Retinal pigment epithelial cell (primary cell): ENCODE measurements at regions not wholly inside any gene's neighbourhood (a gene's known extent, or its start where the extent isn't known, plus 50 kb on each side); places are given as distances from the start of the nearest gene placed in this dataset.

Experiments
- DNase-seq: peaks from one replicate; pipeline ENCODE4 v3.0.0-alpha.2; 2010; ENCODE audit warnings: low read depth
- H3K4me3 ChIP-seq: 2 replicates; pipeline ENCODE4 v1.5.1; 2011; ENCODE audit warnings: mild to moderate bottlenecking, low read length, control low read depth, moderate library complexity
- TF ChIP-seq, protein P1 (sequence below): conservative IDR thresholded peaks from 2 replicates; pipeline ENCODE4 v1.5.1; 2011; ENCODE audit warnings: low read depth, low read length, control low read depth, inconsistent platforms

DNA sequence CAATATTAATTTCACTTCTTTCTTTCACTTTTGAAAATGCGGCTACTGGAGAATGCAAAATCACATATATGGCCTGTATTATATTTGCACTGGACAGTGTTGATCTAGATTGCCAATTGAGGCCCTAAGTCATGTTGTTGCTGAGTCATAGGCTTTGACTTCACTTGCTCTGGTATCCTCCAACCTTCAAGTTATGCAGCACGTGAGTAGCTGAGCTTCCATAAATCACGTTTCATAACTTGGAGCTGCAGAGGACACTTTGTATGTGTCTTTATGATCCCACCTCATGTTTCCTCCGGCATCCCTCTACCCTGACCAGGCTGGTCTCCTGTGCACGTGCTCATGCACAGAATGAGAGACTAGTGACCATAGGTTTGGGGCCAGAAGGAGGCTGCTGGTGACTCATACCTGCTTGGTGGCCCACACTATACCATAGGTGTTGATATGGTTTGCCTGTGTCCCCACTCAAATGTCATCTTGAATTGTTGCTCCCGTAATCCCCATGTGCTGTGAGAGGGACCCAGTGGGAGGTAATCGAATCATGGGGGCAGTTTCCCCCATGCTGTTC lies 103.0 kb upstream of the TSPAN2 start:
- TF ChIP-seq, protein P1, sequence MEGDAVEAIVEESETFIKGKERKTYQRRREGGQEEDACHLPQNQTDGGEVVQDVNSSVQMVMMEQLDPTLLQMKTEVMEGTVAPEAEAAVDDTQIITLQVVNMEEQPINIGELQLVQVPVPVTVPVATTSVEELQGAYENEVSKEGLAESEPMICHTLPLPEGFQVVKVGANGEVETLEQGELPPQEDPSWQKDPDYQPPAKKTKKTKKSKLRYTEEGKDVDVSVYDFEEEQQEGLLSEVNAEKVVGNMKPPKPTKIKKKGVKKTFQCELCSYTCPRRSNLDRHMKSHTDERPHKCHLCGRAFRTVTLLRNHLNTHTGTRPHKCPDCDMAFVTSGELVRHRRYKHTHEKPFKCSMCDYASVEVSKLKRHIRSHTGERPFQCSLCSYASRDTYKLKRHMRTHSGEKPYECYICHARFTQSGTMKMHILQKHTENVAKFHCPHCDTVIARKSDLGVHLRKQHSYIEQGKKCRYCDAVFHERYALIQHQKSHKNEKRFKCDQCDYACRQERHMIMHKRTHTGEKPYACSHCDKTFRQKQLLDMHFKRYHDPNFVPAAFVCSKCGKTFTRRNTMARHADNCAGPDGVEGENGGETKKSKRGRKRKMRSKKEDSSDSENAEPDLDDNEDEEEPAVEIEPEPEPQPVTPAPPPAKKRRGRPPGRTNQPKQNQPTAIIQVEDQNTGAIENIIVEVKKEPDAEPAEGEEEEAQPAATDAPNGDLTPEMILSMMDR = no peak
- DNase-seq = no peak
- no peak overlapping the region for H3K4me3 ChIP-seq

DNA sequence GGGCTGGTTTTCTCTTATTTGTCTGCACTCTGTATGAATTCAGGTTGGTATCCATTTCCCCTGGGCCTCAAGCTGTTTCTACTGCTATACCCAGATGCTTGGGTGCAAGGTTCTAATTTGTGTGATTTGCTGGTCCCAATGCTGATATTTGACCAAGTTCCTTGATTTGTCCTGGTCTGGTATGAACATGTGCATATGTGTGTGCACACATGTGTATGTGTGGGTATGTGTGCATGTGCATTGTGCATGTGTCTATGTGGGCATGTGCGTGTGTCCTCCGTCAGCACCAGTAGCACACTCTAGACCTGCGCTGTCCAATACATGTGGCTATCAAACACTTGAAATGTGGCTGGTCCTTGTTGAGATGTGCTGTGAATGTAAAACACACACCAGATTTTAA lies 102.4 kb upstream of the TSPAN2 start:
- TF ChIP-seq, protein P1 = no peak
- H3K4me3 ChIP-seq = no peak overlapping the region
- no peak for DNase-seq

DNA sequence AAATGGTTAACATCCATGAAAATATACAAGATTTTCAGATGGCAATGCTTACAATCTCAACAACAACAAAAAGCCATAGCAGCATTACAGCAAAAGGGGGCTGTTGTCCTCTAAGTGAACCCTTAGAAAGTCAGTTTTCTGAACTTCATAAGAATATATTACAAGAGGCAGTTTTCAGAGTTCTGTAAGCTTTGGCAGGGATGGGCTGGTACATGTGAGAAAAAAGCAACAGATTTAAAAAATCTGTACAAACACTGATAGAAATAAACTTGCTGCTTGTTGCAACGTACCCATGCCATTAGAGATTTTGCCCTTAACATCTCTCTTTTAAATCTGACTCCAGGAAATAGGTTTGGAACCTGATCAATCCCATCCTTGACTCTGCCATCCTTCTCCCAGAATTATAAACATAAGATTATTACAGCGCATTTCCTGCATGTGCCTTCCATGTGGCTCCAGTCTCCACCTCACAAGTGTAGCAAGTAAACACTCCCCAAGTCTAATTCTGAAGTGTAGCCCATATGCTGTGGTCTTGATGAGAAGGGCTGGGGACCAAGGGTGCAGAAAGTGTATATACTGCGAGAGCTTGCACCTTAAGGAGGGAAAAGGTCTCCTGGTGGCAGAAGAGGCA lies 101.4 kb upstream of the TSPAN2 start:
- TF ChIP-seq, protein P1 = no peak
- no peak for DNase-seq
- H3K4me3 ChIP-seq = no peak overlapping the region

DNA sequence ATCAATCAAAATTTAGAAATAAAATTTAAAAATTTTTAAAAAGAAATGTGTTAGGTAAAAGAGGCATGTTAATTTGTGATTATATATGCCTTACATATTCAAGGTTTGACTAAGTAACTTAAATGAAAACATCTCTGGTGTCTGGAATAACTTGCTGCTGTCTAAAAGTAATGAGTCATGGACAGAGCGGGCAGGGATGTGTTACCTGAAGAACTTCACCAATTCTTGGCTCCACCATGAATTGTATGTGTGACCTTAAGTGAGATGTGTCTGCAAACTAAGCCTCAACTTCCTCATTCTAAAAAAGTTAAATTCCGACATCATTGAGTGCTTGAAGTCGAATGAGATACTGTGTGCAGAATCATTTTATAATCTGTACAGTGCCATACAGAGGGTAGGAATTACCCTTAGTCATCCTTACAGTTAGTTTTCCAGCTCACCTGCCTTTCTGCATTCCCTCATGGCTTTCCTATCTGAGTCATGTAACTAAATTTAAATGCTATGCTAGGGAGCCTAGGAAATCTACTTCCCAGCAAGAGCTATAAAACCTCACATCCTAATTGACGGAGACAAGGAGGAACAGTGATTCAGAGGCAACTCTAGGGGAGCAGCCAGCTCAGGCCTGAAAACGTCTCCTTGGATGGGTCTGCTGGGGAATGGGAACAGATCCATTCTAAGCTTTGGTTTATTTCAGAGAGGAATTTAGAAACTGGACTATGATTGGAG lies 100.7 kb upstream of the TSPAN2 start:
- H3K4me3 ChIP-seq = no peak overlapping the region
- peak; percentile 87 for DNase-seq
- TF ChIP-seq, protein P1 = no peak

DNA sequence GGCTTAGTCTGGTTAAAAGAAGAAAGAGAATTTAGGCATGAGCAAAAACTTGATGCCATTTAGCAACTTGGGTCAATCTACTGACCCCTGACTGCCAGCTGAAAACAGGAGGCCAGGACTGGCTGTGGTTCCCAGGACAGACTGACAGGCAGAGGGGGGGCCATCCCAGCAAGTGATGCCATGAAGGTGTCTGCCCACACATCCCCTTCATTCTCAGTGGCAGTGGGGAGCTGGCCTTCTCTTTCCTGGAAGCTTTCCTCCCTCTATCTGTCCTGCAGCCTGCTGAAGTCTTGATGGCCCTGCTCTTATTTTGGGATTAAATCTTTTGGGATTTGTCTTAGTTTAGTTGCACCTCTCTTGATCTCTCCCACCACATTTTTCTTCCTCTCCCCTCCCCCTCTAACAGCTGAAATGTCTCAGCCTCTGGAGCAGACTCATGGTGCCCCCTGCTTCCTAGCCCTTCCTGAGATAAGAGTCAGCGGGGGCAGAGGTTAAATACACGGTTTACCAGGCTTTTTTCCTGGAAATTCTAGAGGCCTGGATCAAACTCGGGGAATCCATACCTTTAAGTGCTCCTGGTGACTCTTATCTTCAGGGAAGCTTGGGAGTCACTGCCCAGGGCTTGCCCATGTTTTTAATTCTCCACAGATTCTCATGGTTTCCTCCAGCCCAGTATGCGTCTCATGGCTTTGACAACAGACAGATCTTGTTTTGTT lies 99.5 kb upstream of the TSPAN2 start:
- no peak for DNase-seq
- H3K4me3 ChIP-seq = no peak overlapping the region
- TF ChIP-seq, protein P1 = no peak

DNA sequence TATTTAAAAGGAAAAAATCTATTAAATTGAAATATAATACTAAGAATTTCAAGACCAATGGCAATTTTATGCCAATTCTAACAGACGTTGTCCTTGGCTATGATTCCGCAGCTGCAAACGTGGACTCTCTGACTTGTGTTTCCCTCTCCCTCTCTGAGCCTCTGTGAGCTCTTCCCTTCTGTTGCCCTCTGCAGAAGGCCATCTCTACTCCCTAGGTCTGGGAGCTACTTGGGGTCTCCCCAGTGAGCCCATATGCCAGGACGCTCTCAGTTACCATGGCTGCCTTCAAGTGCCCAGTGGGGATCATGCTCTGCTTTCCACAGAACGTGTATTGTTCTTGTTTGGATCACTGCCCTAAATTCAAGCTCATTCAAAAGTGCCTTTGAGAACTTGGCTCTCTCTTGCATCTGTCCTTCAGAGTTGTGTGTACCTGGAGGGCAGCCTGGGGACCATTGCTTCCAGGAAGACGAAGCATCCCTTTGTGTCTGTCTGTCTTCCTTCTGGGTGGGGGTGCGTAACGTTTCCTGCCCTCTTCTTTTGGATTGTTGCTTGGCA lies 97.5 kb upstream of the TSPAN2 start:
- no peak overlapping the region for H3K4me3 ChIP-seq
- TF ChIP-seq, protein P1 = no peak
- no peak for DNase-seq
